Body of pancreas (tissue), 4 donors: ENCODE measurements at regions not wholly inside any gene's neighbourhood (a gene's known extent, or its start where the extent isn't known, plus 50 kb on each side); places are given as distances from the start of the nearest gene placed in this dataset.

Experiments used
- CTCF ChIP-seq, 7 experiments: fragments of 450-650 bp in 4 of 7; fragments of 200-600 bp in 3 of 7; sonication (generic) in 3 of 7; IDR thresholded peaks; one replicate each; pipeline ENCODE4 v1.5.1; 2016 to 2019; ENCODE audit warnings: antibody characterized with exemption in 7 of 7
- POLR2A ChIP-seq, 3 donors: fragments of 450-650 bp; IDR thresholded peaks; one replicate each; pipeline ENCODE4 v1.6.1; 2016; ENCODE audit warnings: antibody characterized with exemption in 3 of 3, mild to moderate bottlenecking in 2 of 3

DNA sequence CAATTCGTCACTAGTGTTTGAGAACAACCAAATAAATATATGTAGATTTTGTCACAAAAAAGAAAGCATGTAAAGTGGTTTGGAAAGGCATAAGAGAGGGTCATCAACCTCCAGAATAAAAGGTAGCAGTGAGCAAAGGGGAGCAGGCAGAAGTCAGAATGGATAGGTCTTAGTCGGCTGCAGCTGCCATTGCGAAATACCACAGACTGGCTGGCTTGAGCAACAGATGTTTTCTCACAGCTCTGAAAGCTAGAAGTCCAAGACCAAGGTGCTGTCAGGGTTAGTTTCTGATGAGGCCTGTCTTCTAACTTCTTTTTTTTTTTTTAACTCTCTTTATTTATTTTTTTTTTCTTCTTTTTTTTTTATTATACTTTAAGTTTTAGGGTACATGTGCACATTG is 208.1 kb upstream of the PIK3R1 start:
- no peak for TF ChIP-seq CTCF (IDR thresholded peaks at IDR 0.05)
- no peak for TF ChIP-seq POLR2A (IDR thresholded peaks at IDR 0.05)
